ENCODE measurements at regions not wholly inside any gene's neighbourhood (a gene's known extent, or its start where the extent isn't known, plus 50 kb on each side); places are given as distances from the start of the nearest gene placed in this dataset.

GRCh38 chr3:66577426-66578203 is 76.8 kb upstream of the LRIG1 start:
- TF ChIP-seq EZH2 (IDR thresholded peaks at IDR 0.05) (no peak), POLR2AphosphoS5 (IDR thresholded peaks at IDR 0.05; ENCODE audit: borderline replicate concordance, low read depth, low read length) (no peak), FOXP2 (optimal IDR thresholded peaks at IDR 0.05; ENCODE audit: control extremely low read depth, extremely low read length, insufficient read depth) (no peak)

Data from SK-N-MC (cell line).